ENCODE measurements at regions not wholly inside any gene's neighbourhood (a gene's known extent, or its start where the extent isn't known, plus 50 kb on each side); places are given as distances from the start of the nearest gene placed in this dataset.

GRCh38 chr2:66824926-66825325 lies 390.0 kb downstream of the MEIS1 start:
- no peak overlapping the region for H3K4me2 ChIP-seq (ENCODE audit: low read length)

DNA sequence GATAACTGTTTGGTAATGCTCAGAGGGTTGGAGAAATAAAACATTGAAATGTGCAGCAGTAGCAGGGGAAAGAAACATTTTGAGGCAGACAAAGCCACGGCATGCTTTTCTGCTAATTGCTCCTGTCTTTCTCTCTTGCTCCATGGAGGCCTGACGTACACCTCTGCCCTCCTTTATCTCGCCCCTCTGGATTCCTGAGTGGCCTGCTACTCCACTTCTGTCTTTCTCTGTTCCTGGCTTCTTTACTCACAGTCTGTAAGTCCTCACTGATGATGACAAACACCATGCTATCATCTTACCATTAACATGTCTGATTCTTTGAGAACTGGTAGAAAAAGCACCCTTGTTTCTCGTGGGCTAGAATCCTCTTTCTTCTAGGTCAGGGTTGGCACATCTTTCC lies 392.9 kb downstream of the MEIS1 start:
- Histone ChIP-seq H3K9me3 (ENCODE audit: low read length) (no peaks in the 10 kb centered on the region), H3K27me3 (ENCODE audit: insufficient read depth, low read depth, low read length) (no peaks in the 10 kb centered on the region), H3K4me2 (ENCODE audit: low read length) (no peak overlapping the region), H3K36me3 (ENCODE audit: insufficient read depth, low read length) (no peaks in the 10 kb centered on the region), H3K9ac (ENCODE audit: low read length) (no peak overlapping the region), H3K27ac (ENCODE audit: low read length) (no peak overlapping the region), H3F3A (ENCODE audit: insufficient read depth, low read length, poor library complexity, severe bottlenecking) (no peaks in the 10 kb centered on the region), H3K79me2 (replicated peaks; ENCODE audit: insufficient read depth, low read length) (no peaks in the 10 kb centered on the region), H3K9me2 (ENCODE audit: insufficient read depth, low read length) (no peaks in the 10 kb centered on the region), H2AFZ (ENCODE audit: low read depth, low read length) (no peak overlapping the region), H3K4me3 (ENCODE audit: low read length) (no peak overlapping the region), H4K20me1 (ENCODE audit: insufficient read depth) (no peaks in the 10 kb centered on the region)
- no peak for TF ChIP-seq EP300 (conservative IDR thresholded peaks at IDR 0.05; ENCODE audit: poor library complexity, severe bottlenecking)
- no peak for TF ChIP-seq SMC3 (conservative IDR thresholded peaks at IDR 0.05; ENCODE audit: poor library complexity)
- TF ChIP-seq EZH2 (IDR thresholded peaks at IDR 0.05; ENCODE audit: borderline replicate concordance, insufficient read depth, low read length, poor library complexity, severe bottlenecking), result no peak
- TF ChIP-seq POLR2AphosphoS5 (IDR thresholded peaks at IDR 0.05), result no peak
- TF ChIP-seq TAF1 (IDR thresholded peaks at IDR 0.05; ENCODE audit: low read depth), result no peak
- no peak for TF ChIP-seq RAD21 (conservative IDR thresholded peaks at IDR 0.05)
- no peak for TF ChIP-seq MXI1 (conservative IDR thresholded peaks at IDR 0.05; ENCODE audit: poor library complexity, severe bottlenecking)
- TF ChIP-seq, protein P1, sequence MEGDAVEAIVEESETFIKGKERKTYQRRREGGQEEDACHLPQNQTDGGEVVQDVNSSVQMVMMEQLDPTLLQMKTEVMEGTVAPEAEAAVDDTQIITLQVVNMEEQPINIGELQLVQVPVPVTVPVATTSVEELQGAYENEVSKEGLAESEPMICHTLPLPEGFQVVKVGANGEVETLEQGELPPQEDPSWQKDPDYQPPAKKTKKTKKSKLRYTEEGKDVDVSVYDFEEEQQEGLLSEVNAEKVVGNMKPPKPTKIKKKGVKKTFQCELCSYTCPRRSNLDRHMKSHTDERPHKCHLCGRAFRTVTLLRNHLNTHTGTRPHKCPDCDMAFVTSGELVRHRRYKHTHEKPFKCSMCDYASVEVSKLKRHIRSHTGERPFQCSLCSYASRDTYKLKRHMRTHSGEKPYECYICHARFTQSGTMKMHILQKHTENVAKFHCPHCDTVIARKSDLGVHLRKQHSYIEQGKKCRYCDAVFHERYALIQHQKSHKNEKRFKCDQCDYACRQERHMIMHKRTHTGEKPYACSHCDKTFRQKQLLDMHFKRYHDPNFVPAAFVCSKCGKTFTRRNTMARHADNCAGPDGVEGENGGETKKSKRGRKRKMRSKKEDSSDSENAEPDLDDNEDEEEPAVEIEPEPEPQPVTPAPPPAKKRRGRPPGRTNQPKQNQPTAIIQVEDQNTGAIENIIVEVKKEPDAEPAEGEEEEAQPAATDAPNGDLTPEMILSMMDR (IDR thresholded peaks at IDR 0.05; ENCODE audit: poor library complexity, severe bottlenecking), result no peak

More at GRCh38 chr2:66824926-66825325, 390.0 kb downstream of the MEIS1 start:
- H3K27ac ChIP-seq (ENCODE audit: low read length), result no peak overlapping the region
- no peaks in the 10 kb centered on the region for H3K36me3 ChIP-seq (ENCODE audit: insufficient read depth, low read length)
- no peak overlapping the region for H2AFZ ChIP-seq (ENCODE audit: low read depth, low read length)
- no peaks in the 10 kb centered on the region for H3K9me2 ChIP-seq (ENCODE audit: insufficient read depth, low read length)
- H4K20me1 ChIP-seq (ENCODE audit: insufficient read depth), result no peaks in the 10 kb centered on the region
- H3F3A ChIP-seq (ENCODE audit: insufficient read depth, low read length, poor library complexity, severe bottlenecking), result no peaks in the 10 kb centered on the region
- no peaks in the 10 kb centered on the region for H3K27me3 ChIP-seq (ENCODE audit: insufficient read depth, low read depth, low read length)
- no peak overlapping the region for H3K4me3 ChIP-seq (ENCODE audit: low read length)
- H3K9ac ChIP-seq (ENCODE audit: low read length), result no peak overlapping the region
- no peaks in the 10 kb centered on the region for H3K9me3 ChIP-seq (ENCODE audit: low read length)
- TF ChIP-seq SMC3 (conservative IDR thresholded peaks at IDR 0.05; ENCODE audit: poor library complexity), result no peak
- TF ChIP-seq, protein P1 (IDR thresholded peaks at IDR 0.05; ENCODE audit: poor library complexity, severe bottlenecking), result no peak
- TF ChIP-seq EP300 (conservative IDR thresholded peaks at IDR 0.05; ENCODE audit: poor library complexity, severe bottlenecking), result no peak
- TF ChIP-seq MXI1 (conservative IDR thresholded peaks at IDR 0.05; ENCODE audit: poor library complexity, severe bottlenecking), result no peak
- TF ChIP-seq EZH2 (IDR thresholded peaks at IDR 0.05; ENCODE audit: borderline replicate concordance, insufficient read depth, low read length, poor library complexity, severe bottlenecking), result no peak
- no peak for TF ChIP-seq RAD21 (conservative IDR thresholded peaks at IDR 0.05)
- no peak for TF ChIP-seq REST (IDR thresholded peaks at IDR 0.05; ENCODE audit: borderline replicate concordance)
- TF ChIP-seq POLR2AphosphoS5 (IDR thresholded peaks at IDR 0.05), result no peak
- no peak for TF ChIP-seq TAF1 (IDR thresholded peaks at IDR 0.05; ENCODE audit: low read depth)
- H3K79me2 ChIP-seq (replicated peaks; ENCODE audit: insufficient read depth, low read length), result no peaks in the 10 kb centered on the region
